H1 (cell line): ENCODE measurements at regions not wholly inside any gene's neighbourhood (a gene's known extent, or its start where the extent isn't known, plus 50 kb on each side); places are given as distances from the start of the nearest gene placed in this dataset.

Experiments used
- CTCF ChIA-PET: fragments of 300-600 bp; sonication (Branson Sonifier 250); formaldehyde crosslinking; loops from one replicate; lab custom pipeline; 2021; ENCODE audit not compliant: partially characterized antibody; lab: Charles Lee
- POLR2A ChIA-PET: fragments of 300-600 bp; sonication (Branson Sonifier 250); formaldehyde crosslinking; loops from one replicate; lab custom pipeline; 2021; ENCODE audit warnings: inconsistent platforms; ENCODE audit not compliant: partially characterized antibody; lab: Charles Lee
- DNase-seq, 2 experiments: peaks; one replicate each; pipeline versions ENCODE4 v3.0.0 to v3.0.0-alpha.2; 2010 to 2022; ENCODE audit warnings: low spot score in 2 of 2, low read depth in 1 of 2, mixed read lengths in 1 of 2
- FAIRE-seq: peaks from 2 replicates; lab custom pipeline; 2011; peaks lifted over from hg19 to GRCh38; lab: Jason Lieb, UNC
- H2AFZ ChIP-seq: 2 replicates; pipeline ENCODE4 v1.8.1; 2012; ENCODE audit warnings: low read length, inconsistent platforms
- H2AK5ac ChIP-seq: 2 replicates; pipeline ENCODE4 v1.6.1; 2013; ENCODE audit warnings: low read depth, low read length
- H2BK120ac ChIP-seq: replicated peaks from 2 replicates; pipeline ENCODE3; 2013; ENCODE audit warnings: low read depth, low read length, inconsistent platforms
- H2BK12ac ChIP-seq: 2 replicates; pipeline ENCODE4 v1.6.1; 2013; ENCODE audit warnings: low read depth, low read length
- H2BK15ac ChIP-seq: 2 replicates; pipeline ENCODE4 v1.6.1; 2013; ENCODE audit warnings: low read length
- H2BK20ac ChIP-seq: 2 replicates; pipeline ENCODE4 v1.6.1; 2013; ENCODE audit warnings: low read length
- H2BK5ac ChIP-seq: 2 replicates; pipeline ENCODE4 v1.6.1; 2013; ENCODE audit warnings: low read depth, low read length
- H3K14ac ChIP-seq: 2 replicates; pipeline ENCODE4 v1.6.1; 2013; ENCODE audit warnings: inconsistent platforms; ENCODE audit not compliant: insufficient read length
- H3K18ac ChIP-seq: 2 replicates; pipeline ENCODE4 v1.6.1; 2013; ENCODE audit warnings: low read length; ENCODE audit errors: extremely low read depth
- H3K23ac ChIP-seq: 2 replicates; pipeline ENCODE4 v1.6.1; 2013; ENCODE audit warnings: inconsistent platforms; ENCODE audit not compliant: insufficient read length
- H3K23me2 ChIP-seq: 2 replicates; pipeline ENCODE4 v1.6.1; 2013; ENCODE audit warnings: low read depth, low read length
- H3K27ac ChIP-seq: 2 replicates; pipeline ENCODE4 v1.6.1; 2011; ENCODE audit warnings: low read depth, low read length, inconsistent platforms
- H3K27me3 ChIP-seq, 4 experiments: replicated peaks in 1 of 4; 1 replicate in 1 of 4; 2 replicates in 3 of 4; pipeline versions ENCODE4 v1.6.1 to v1.8.1; 2011 to 2013; ENCODE audit warnings: low read length in 3 of 4, mild to moderate bottlenecking in 3 of 4, inconsistent platforms in 2 of 4, mixed read lengths in 2 of 4, moderate library complexity in 1 of 4; ENCODE audit not compliant: control insufficient read depth in 3 of 4, insufficient read depth in 3 of 4; ENCODE audit errors: extremely low read depth in 1 of 4
- H3K36me3 ChIP-seq, 4 experiments: 2 replicates each; pipeline versions ENCODE4 v1.6.1 to v1.8.1; 2011 to 2013; ENCODE audit warnings: mild to moderate bottlenecking in 4 of 4, low read length in 3 of 4, moderate library complexity in 2 of 4, control low read depth in 1 of 4, inconsistent platforms in 1 of 4; ENCODE audit not compliant: insufficient read depth in 4 of 4, control insufficient read depth in 2 of 4
- H3K4ac ChIP-seq: replicated peaks from 2 replicates; pipeline ENCODE3; 2013; ENCODE audit warnings: low read length, low read depth, mixed read lengths, inconsistent platforms; ENCODE audit not compliant: insufficient read length
- H3K4me1 ChIP-seq, 4 experiments: replicated peaks in 1 of 4; 1 replicate in 1 of 4; 2 replicates in 3 of 4; pipeline versions ENCODE4 v1.6.1 to v1.8.1; 2011 to 2013; ENCODE audit warnings: low read length in 3 of 4, inconsistent platforms in 2 of 4, mixed read lengths in 1 of 4; ENCODE audit not compliant: insufficient read depth in 4 of 4, control insufficient read depth in 3 of 4
- H3K4me2 ChIP-seq, 2 experiments: 2 replicates each; pipeline versions ENCODE4 v1.6.1 to v1.8.1; 2011 to 2013; ENCODE audit warnings: low read depth in 2 of 2, low read length in 2 of 2, control low read depth in 1 of 2, inconsistent platforms in 1 of 2, mild to moderate bottlenecking in 1 of 2; ENCODE audit not compliant: insufficient read depth in 1 of 2
- H3K4me3 ChIP-seq, 4 experiments: fragments of 200-600, 300-600 bp in 1 of 4; sonication (generic), shearing (Covaris generic), sonication (Bioruptor Twin) in 1 of 4; 2 replicates each; pipeline versions ENCODE4 v1.5.1 to v1.8.1; 2011 to 2016; ENCODE audit warnings: low read length in 4 of 4, low read depth in 3 of 4, control low read depth in 2 of 4, inconsistent platforms in 2 of 4, mild to moderate bottlenecking in 2 of 4, mixed read lengths in 1 of 4, moderate library complexity in 1 of 4; ENCODE audit not compliant: insufficient read depth in 2 of 4; ENCODE audit errors: extremely low read depth in 1 of 4
- H3K56ac ChIP-seq: replicated peaks from 2 replicates; pipeline ENCODE3; 2013; ENCODE audit warnings: low read depth, mild to moderate bottlenecking, mixed read lengths, low read length, inconsistent platforms; ENCODE audit not compliant: insufficient read length
- H3K79me1 ChIP-seq: 2 replicates; pipeline ENCODE4 v1.6.1; 2013; ENCODE audit warnings: low read depth, low read length, control low read depth
- H3K79me2 ChIP-seq, 2 experiments: 2 replicates each; pipeline versions ENCODE4 v1.6.1 to v1.8.1; 2012 to 2013; ENCODE audit warnings: low read length in 2 of 2, mild to moderate bottlenecking in 2 of 2, inconsistent platforms in 1 of 2; ENCODE audit not compliant: insufficient read depth in 2 of 2, control insufficient read depth in 1 of 2
- H3K9ac ChIP-seq, 4 experiments: replicated peaks in 1 of 4; 1 replicate in 1 of 4; 2 replicates in 3 of 4; pipeline versions ENCODE4 v1.6.1 to v1.8.1; 2011 to 2013; ENCODE audit warnings: low read depth in 3 of 4, low read length in 3 of 4, control low read depth in 2 of 4, mild to moderate bottlenecking in 2 of 4, moderate library complexity in 2 of 4, inconsistent platforms in 1 of 4; ENCODE audit errors: extremely low read depth in 1 of 4
- H3K9me3 ChIP-seq, 2 experiments: 2 replicates each; pipeline versions ENCODE4 v1.6.1 to v1.8.1; 2012 to 2013; ENCODE audit warnings: mild to moderate bottlenecking in 2 of 2, moderate library complexity in 2 of 2, control low read depth in 1 of 2, inconsistent platforms in 1 of 2, low read depth in 1 of 2, low read length in 1 of 2, mixed read lengths in 1 of 2; ENCODE audit not compliant: insufficient read depth in 2 of 2
- H4K20me1 ChIP-seq, 2 experiments: replicated peaks in 1 of 2; 2 replicates each; pipeline versions ENCODE3 to v1.8.1; 2011 to 2013; ENCODE audit warnings: inconsistent platforms in 2 of 2, low read length in 2 of 2, mild to moderate bottlenecking in 1 of 2; ENCODE audit not compliant: insufficient read depth in 2 of 2, control insufficient read depth in 1 of 2
- H4K5ac ChIP-seq: 2 replicates; pipeline ENCODE4 v1.6.1; 2013; ENCODE audit warnings: low read length, low read depth, mixed read lengths, inconsistent platforms; ENCODE audit not compliant: insufficient read length
- H4K8ac ChIP-seq: 2 replicates; pipeline ENCODE4 v1.8.0; 2013; ENCODE audit warnings: mild to moderate bottlenecking, moderate library complexity, low read length, inconsistent platforms; ENCODE audit not compliant: insufficient read depth; ENCODE audit errors: extremely low read depth
- H4K91ac ChIP-seq: replicated peaks from 2 replicates; pipeline ENCODE3; 2013; ENCODE audit warnings: low read length, mixed read lengths, inconsistent platforms; ENCODE audit not compliant: insufficient read length
- EGR1 ChIP-seq: IDR thresholded peaks from 2 replicates; pipeline ENCODE4 v1.6.1; 2011; ENCODE audit warnings: low read depth, low read length, borderline replicate concordance
- YY1 ChIP-seq: IDR thresholded peaks from 2 replicates; pipeline ENCODE4 v1.6.1; 2011; ENCODE audit warnings: low read depth, mild to moderate bottlenecking, low read length
- WGBS, 2 experiments: shearing (Covaris generic) in 1 of 2; methylation state at CpG; one replicate each; pipeline versions ENCODE4 v1.1.6 to v1.1.7; 2013 to 2015; ENCODE audit warnings: low lambda C conversion rate in 2 of 2, mixed read lengths in 2 of 2, inconsistent platforms in 1 of 2, low coverage in 1 of 2, missing lambda C conversion rate in 1 of 2; ENCODE audit not compliant: insufficient replicate concordance in 2 of 2, insufficient coverage in 1 of 2, insufficient read length in 1 of 2; ENCODE audit errors: extremely low coverage in 1 of 2, missing lambda C conversion rate in 1 of 2; 5-methylcytosine and 5-hydroxymethylcytosine counted together

DNA sequence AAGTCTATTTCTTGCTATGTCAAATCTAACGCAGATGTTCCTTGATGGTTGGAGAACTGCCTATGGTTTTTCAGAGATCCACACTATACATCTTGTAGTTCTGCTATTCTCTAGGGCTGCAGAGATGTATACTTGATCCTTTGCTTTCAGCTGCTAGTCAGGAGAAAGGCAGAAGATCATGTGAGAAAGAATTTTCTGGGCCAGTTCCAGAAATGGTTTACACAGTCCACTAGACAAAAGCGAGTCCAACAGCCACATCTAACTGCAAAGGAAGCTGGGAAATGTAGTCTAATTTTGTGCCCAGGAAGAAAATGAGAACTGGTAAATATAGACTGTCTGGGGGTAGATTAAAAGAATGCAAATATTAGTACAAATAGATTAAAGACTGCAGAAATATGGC is 394.3 kb upstream of the SLIT2 start:
- Histone ChIP-seq H2AFZ (no peak overlapping the region), H2BK12ac (no peak overlapping the region), H4K20me1 (no peaks in the 10 kb centered on the region), H3K18ac (no peak overlapping the region), H3K4ac (no peak overlapping the region), H3K4me2 (no peak overlapping the region), H3K4me1 (no peaks in the 10 kb centered on the region), H2AK5ac (no peak overlapping the region), H3K23ac (no peak overlapping the region), H3K9ac (no peak overlapping the region), H3K14ac (no peak overlapping the region), H3K79me2 (no peaks in the 10 kb centered on the region), H3K23me2 (no peaks in the 10 kb centered on the region), H4K91ac (no peak overlapping the region), H3K27me3 (no peaks in the 10 kb centered on the region), H2BK5ac (no peak overlapping the region), H3K4me3 (no peak overlapping the region), H2BK15ac (no peak overlapping the region), H2BK120ac (no peak overlapping the region), H2BK20ac (no peak overlapping the region), H3K9me3 (0 out of 4 replicates have a peak, but pooled peaks cover 0 to 5% of the 10 kb centered on the region in 2 experiments), H3K79me1 (no peaks in the 10 kb centered on the region), H3K27ac (no peak overlapping the region), H4K5ac (no peak overlapping the region), H3K56ac (no peak overlapping the region), H3K36me3 (no peaks in the 10 kb centered on the region), H4K8ac (no peak overlapping the region)
- ChIA-PET CTCF (no interaction called here), POLR2A (no interaction called here)
- FAIRE-seq: no peak
- WGBS, 2 experiments: 98% methylated on average over 2 of the region's 2 CpGs; no CpG with 5 or more reads in 1 of the 2 experiments
- DNase-seq: no peak
- TF ChIP-seq EGR1 (no peak), YY1 (no peak)
